Epithelial cell of proximal tubule (primary cell): ENCODE measurements at regions not wholly inside any gene's neighbourhood (a gene's known extent, or its start where the extent isn't known, plus 50 kb on each side); places are given as distances from the start of the nearest gene placed in this dataset.

Source experiments
- DNase-seq: peaks from one replicate; pipeline ENCODE4 v3.0.0-alpha.2; 2011; ENCODE audit warnings: low read depth
- H3K4me3 ChIP-seq: 2 replicates; pipeline ENCODE4 v1.5.1; 2011; ENCODE audit warnings: low read depth, mild to moderate bottlenecking, low read length
- TF ChIP-seq, protein P1 (sequence below): conservative IDR thresholded peaks from 2 replicates; pipeline ENCODE4 v1.5.1; 2012; ENCODE audit warnings: low read depth, mild to moderate bottlenecking, low read length

DNA sequence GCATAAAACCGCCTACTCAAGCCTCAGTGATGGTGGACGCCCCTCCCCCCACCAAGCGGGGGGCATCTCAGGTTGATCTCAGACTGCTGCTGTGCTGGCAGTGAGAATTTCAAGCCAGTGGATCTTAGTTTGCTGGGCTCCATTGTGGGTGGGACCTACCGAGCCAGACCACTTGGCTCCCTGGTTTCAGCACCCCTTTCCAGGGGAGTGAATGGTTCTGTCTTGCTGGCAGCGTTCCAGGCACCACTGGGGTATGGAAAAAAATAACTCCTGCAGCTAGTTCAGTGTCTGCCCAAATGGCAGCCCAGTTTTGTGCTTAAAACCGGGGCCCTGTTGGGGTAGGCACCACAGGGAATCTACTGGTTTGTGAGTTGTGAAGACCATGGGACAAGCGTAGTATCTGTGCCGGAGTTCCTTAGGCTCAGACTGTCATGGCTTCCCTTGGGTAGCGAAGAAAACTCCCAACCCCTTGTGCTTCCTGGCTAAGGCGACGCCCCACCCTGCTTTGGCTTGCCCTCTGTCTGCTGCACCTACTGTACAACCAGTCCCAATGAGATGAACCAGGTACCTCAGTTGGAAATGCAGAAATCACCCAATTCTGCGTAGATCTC lies 1334.5 kb upstream of the ADGRB3 start:
- H3K4me3 ChIP-seq: no peak overlapping the region
- no peak for DNase-seq
- TF ChIP-seq, protein P1, sequence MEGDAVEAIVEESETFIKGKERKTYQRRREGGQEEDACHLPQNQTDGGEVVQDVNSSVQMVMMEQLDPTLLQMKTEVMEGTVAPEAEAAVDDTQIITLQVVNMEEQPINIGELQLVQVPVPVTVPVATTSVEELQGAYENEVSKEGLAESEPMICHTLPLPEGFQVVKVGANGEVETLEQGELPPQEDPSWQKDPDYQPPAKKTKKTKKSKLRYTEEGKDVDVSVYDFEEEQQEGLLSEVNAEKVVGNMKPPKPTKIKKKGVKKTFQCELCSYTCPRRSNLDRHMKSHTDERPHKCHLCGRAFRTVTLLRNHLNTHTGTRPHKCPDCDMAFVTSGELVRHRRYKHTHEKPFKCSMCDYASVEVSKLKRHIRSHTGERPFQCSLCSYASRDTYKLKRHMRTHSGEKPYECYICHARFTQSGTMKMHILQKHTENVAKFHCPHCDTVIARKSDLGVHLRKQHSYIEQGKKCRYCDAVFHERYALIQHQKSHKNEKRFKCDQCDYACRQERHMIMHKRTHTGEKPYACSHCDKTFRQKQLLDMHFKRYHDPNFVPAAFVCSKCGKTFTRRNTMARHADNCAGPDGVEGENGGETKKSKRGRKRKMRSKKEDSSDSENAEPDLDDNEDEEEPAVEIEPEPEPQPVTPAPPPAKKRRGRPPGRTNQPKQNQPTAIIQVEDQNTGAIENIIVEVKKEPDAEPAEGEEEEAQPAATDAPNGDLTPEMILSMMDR: no peak

DNA sequence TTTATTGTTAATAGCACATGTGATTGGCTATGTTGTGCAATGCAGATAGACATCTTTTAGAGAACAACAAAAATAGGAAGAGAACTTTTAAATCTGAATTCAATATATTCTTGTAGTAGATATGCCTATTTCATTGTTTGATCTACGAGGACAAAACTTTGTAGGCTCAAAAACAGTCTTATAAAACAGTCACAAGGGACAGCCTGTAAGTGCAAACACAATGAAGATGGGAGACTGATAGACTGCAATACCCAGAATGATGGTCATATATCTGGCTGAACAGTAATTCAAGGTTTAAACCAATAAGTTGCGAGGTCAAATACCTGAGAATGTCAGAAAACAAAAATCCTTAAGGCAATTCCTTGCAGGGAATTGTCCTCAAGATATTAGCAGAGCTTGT lies 1342.9 kb upstream of the ADGRB3 start:
- no peak for DNase-seq
- TF ChIP-seq, protein P1: no peak
- no peak overlapping the region for H3K4me3 ChIP-seq

DNA sequence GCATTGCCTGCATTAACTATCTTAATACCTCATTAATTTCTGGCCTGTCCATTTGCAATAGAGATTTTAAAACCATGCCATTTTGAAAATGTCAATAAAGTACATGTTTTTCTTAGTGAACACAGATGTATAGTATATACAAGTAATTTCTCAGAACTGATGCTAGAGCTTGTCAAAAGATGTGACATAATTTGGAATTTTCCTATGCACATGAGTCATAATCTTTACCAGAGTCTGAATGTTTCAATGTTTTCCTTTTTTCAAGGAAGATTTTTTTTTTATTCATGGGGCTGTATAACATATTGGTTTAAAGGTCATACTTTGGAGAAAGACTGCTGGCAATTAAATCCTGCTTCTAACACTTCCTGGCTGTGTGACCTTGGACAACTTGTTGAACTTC lies 1347.5 kb upstream of the ADGRB3 start:
- DNase-seq: no peak
- TF ChIP-seq, protein P1: no peak
- no peak overlapping the region for H3K4me3 ChIP-seq

DNA sequence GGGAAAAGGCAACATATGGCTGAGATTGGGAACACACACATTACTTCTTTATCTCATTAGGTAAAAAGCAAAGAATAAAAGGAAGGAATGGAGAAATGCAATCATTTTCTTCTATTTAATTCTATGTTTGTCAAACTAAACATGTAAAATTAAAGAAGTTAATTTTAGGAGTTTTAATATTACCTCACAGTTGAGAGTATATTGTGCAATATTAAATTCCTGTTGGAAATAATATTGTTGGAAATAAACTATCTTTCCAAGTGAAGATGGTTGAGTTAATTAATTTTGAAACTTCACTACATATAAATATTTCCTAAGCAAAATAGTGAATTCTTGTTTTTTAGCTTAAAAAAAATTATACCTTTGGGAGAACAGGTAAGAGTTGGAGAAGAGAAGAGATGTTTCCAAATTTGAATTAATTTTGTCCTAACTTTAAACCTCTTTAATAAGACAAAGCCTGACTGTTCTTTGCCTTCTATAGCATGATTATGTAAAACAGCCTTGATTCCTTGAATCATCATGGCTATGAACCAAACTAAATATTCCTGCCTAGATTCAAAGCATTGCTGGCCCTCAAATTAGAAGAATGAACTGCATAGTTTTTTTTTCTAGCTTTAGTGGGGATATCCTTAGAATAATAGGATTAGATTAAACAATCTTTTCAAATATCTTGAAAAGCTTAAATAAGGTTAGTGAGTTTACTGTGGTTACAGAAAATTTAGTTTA lies 1349.1 kb upstream of the ADGRB3 start:
- DNase-seq: no peak
- TF ChIP-seq, protein P1: no peak
- no peak overlapping the region for H3K4me3 ChIP-seq

DNA sequence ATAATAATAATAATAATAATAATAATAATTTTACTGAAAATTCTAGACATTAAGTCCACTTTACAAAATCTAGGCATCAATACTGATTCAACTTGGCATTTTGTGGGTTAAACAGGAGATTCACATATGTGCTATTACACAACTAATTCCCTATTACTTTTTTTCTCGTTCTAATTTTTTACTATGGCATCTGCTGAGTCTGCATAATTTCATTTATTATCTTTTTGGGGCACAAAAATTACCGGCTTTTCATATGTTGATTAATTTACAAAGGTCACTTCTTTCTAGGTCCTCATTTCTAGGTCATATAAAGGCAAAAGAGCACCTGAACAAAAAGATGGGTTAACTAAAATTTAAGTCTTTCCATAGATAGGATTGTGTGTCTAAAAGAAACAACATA lies 1357.8 kb upstream of the ADGRB3 start:
- H3K4me3 ChIP-seq: no peak overlapping the region
- no peak for DNase-seq
- TF ChIP-seq, protein P1: no peak

DNA sequence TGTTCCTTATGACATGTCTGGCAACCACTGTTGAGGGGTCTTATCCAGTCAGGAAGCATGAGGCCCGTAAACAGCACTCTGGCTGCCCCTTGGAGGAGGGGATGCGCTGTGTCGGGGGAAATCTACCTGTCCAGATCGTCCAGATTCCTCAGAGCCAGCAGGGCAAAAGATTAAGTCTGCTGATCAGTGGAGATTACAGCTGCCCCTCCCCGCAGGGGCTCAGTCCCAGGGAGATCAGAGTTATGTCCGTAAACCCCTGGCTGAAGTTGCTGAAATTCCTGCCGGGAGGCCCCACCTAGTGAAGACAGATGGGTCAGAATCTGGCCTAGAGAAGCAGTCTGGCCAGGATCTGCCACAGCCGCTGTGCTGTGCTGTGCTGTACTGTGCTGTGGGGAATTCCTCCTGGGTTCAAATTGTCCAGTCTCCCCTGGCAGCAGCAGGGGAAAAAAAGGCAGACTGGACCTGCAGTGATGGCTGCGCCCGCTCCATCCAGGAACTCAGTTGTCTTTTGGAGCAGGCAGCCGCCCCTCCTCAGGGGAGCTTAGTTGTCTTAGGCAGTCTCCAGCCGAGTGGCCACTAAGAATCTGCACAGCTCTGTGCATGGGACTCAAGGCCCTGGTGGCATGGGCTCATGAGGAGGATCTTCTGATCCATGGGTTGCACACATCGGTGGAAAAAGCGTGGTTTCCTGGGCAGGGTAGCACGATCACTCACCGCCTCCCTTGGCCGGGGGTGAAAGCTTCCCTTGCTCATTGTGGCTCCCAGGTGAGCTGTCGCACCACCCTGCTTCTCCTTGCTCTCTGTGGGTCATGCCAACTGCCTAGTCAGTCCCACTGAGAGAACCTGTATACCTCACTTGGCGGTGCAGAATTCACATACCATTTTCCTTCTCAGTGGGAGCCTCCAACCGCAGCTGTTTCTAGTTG lies 1368.8 kb upstream of the ADGRB3 start:
- TF ChIP-seq, protein P1: no peak

More for the DNA sequence above, 1368.8 kb upstream of the ADGRB3 start:
- no peak overlapping the region for H3K4me3 ChIP-seq
- DNase-seq: no peak
